GM21723 (cell line): ENCODE measurements at regions not wholly inside any gene's neighbourhood (a gene's known extent, or its start where the extent isn't known, plus 50 kb on each side); places are given as distances from the start of the nearest gene placed in this dataset.
"Not testable (repeated sequence)": the region's sequence is repeated elsewhere in the genome, so short reads cannot be mapped to it uniquely, and the experiment has no call there.

Experiments
- ATAC-seq: cut with Tn5 transposase; IDR thresholded peaks from one replicate; pipeline ENCODE4 v1.9.1; 2021; ENCODE audit warnings: mild to moderate bottlenecking, moderate library complexity; ENCODE audit not compliant: unreplicated experiment

GRCh38 chr4:78660559-78660958, 109.0 kb downstream of the ANXA3 start:
- ATAC-seq: no peak

DNA sequence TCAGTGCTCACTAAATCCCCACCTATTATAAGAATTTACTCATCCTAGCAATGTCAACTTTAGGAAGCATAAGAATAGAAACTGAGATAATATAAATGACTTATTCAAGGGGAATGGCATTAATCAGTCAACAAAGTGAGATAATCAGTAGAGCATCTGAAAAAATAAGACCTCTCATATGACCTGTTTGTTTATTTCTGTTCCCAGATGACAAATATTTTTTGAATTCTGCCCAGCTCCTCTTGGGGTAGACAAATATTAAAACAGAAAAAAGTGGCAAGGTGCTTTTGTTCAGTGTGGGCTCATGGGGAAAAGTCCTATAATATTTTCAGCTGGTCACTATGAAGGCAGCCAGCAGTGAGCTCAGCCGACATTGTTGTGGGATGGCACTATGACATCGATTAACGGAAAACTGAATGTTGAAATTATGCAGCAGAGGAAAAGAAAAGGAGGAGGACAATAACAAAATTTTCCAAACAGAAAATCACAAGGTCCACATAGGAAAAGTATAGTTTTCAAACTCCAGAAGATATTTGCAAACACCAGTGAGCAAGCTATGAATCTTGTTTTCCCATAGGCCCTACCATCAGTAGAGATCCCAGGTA, 109.6 kb downstream of the ANXA3 start:
- ATAC-seq: no peak

DNA sequence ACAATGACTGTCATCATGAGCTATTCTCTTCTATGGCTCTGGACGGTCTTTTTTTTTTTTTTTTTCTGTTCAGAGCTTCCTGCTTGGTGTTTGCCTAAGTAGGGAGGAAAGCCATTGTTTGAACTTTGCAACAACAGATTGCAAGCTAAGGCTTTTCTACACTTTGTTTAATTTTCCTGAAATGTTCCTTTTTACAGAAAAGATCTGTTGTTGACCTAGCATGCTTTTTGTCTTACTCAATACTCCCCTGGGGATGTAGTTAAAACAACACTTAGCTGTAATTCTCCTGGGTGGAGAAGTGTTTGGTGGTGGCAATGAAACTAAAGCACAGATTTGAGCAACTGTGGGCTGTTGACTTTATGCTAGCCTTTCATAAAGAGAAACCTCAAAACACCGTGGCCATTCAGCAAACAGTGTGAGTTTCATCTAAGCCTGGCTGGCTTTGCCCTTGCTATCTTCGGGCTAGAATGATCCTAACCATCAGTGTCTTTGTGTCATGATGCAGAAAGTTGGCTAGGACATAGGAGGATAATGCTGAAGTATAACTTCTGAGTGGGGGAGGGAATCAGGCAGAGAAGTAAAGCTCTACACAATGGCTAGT, 110.5 kb downstream of the ANXA3 start:
- ATAC-seq: peak; percentile 77

GRCh38 chr4:78662658-78663057, 111.1 kb downstream of the ANXA3 start:
- no peak for ATAC-seq

GRCh38 chr4:78664296-78664695, 111.9 kb upstream of the BMP2K start:
- ATAC-seq: not testable (repeated sequence)

- no peak for ATAC-seq
Measured at GRCh38 chr4:78665216-78665770, 110.9 kb upstream of the BMP2K start.

- no peak for ATAC-seq
Measured at GRCh38 chr4:78666830-78667258, 109.3 kb upstream of the BMP2K start.

GRCh38 chr4:78667325-78667724, 108.8 kb upstream of the BMP2K start:
- peak; percentile 13 for ATAC-seq

DNA sequence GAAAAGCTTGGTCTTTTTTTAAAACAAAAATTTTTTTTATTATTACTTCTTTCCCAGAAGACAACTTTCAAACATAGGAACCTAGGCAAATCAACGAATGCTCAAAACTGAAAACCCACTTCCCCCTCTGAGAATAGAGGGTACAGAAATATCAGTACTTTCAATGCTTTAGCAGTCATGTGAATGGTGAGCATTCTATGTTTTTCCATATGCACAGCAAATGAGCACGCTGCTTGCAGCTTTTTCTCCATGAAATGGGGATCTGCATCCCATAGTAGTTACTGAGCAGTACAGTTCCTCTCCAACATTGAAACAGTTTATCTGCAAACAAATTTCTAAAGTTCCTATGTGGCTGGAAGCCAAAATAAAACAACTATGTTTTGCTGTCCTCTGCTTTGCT, 108.4 kb upstream of the BMP2K start:
- ATAC-seq: peak; percentile 93

- ATAC-seq: no peak
Measured at GRCh38 chr4:78669453-78669852, 106.7 kb upstream of the BMP2K start.

- no peak for ATAC-seq
Measured at GRCh38 chr4:78671903-78672815, 104.0 kb upstream of the BMP2K start.

DNA sequence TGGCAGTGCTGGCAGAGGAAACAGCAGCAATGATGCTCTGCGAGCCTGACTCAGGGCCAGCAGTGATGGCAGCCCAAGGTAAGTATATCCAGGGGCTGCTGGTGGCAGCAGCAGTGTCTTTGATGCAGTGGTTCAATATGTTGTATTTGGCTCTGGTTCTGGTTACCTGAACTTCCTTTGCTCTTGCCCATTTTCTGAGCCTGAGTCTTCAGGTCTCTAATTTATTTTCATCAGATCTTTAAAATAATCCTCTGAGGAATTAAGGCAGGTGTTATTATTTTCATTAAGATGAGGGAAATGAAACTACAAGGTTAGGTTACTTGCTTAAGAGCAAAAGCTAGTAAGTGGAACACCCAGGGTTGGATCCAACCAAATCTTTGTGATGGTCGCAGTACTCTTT, 102.8 kb upstream of the BMP2K start:
- no peak for ATAC-seq

GRCh38 chr4:78675325-78675724, 100.8 kb upstream of the BMP2K start:
- ATAC-seq: no peak

GRCh38 chr4:78682070-78682469, 94.1 kb upstream of the BMP2K start:
- ATAC-seq: no peak

- ATAC-seq: no peak
Measured at GRCh38 chr4:78683352-78683751, 92.8 kb upstream of the BMP2K start.

- ATAC-seq: no peak
Measured at GRCh38 chr4:78684325-78685079, 91.6 kb upstream of the BMP2K start.

- no peak for ATAC-seq
Measured at GRCh38 chr4:78687818-78688217, 88.3 kb upstream of the BMP2K start.

GRCh38 chr4:78688366-78688765, 87.8 kb upstream of the BMP2K start:
- no peak for ATAC-seq

DNA sequence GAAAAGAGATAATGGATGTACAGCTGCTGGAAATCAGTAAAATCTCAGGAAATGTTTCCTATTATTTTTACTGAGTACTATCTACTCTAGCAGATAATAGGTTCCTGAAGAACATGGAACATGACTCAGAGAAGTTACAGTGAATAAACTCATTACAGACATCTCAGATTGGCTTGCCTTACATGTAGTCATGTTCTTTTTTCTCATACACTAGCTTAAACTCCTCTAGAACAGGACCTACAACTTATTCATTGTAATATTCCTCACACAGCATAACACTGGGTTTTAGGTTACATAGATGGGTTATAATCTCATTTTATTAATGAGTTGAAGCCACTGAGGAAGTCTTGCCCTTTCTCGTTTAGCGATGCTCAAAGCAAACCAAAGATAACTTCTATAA, 86.9 kb upstream of the BMP2K start:
- no peak for ATAC-seq

DNA sequence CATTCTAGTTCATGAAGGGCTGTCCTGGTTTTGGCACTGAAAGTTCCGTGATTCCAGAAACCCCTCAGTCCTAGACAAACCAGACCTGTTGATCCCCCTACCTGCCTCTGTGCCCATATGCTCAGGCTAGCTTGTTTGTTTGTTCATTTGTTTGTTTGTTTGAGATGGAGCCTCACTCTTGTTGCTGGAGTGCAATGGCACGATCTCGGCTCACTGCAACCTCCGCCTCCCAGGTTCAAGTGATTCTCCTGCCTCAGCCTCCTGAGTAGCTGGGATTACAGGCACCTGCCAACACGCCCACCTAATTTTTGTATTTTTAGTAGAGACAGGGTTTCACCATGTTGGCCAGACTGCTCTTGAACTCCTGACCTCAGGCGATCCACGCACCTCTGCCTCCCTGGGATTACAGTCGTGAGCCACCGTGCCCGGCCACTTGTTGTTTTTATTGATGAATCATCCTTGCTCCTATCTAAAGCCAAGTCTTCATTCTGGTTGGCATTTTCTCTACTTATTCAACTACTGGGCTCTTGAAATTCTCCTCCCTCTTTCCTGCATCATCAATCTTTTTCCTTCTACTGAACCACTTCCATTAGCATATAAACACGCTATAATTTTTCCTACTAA, 86.3 kb upstream of the BMP2K start:
- no peak for ATAC-seq
